Kidney epithelial cell (primary cell): ENCODE measurements at regions not wholly inside any gene's neighbourhood (a gene's known extent, or its start where the extent isn't known, plus 50 kb on each side); places are given as distances from the start of the nearest gene placed in this dataset.

Source experiments
- DNase-seq: peaks from one replicate; pipeline ENCODE4 v3.0.0-alpha.2; 2010; ENCODE audit warnings: low read depth
- H3K27me3 ChIP-seq: 2 replicates; pipeline ENCODE4 v1.6.0; 2011; ENCODE audit warnings: low read length; ENCODE audit not compliant: control insufficient read depth, insufficient read depth
- H3K36me3 ChIP-seq: 2 replicates; pipeline ENCODE4 v1.5.1; 2011; ENCODE audit warnings: low read length; ENCODE audit not compliant: control insufficient read depth, insufficient read depth
- H3K4me3 ChIP-seq: 2 replicates; pipeline ENCODE4 v1.5.1; 2011; ENCODE audit warnings: low read depth, mild to moderate bottlenecking, control low read depth, low read length
- TF ChIP-seq, protein P1 (sequence below): IDR thresholded peaks from 2 replicates; pipeline ENCODE4 v1.5.1; 2011; ENCODE audit warnings: mild to moderate bottlenecking, moderate library complexity, low read length, control low read depth, inconsistent platforms; ENCODE audit not compliant: insufficient read depth, poor library complexity, severe bottlenecking

DNA sequence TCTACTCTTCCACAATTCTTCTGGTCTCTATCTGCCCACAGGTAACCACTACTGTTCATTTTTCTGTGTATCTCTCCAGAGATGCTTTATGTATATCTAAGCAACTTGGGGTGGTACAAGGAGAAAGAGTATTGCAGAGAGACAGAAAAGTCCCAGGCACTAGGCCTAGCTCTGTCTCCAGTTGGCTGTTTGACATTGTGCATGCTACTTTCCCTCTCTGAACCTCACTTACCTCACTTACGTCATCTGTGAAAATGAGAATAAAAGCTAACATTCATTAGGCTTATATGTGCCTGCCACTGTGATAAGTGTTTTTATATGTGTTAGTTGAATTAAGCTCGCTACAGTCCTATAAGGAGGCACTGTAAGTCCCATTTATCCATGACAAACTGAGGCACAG is 76.7 kb upstream of the RNU6-1 start:
- TF ChIP-seq, protein P1, sequence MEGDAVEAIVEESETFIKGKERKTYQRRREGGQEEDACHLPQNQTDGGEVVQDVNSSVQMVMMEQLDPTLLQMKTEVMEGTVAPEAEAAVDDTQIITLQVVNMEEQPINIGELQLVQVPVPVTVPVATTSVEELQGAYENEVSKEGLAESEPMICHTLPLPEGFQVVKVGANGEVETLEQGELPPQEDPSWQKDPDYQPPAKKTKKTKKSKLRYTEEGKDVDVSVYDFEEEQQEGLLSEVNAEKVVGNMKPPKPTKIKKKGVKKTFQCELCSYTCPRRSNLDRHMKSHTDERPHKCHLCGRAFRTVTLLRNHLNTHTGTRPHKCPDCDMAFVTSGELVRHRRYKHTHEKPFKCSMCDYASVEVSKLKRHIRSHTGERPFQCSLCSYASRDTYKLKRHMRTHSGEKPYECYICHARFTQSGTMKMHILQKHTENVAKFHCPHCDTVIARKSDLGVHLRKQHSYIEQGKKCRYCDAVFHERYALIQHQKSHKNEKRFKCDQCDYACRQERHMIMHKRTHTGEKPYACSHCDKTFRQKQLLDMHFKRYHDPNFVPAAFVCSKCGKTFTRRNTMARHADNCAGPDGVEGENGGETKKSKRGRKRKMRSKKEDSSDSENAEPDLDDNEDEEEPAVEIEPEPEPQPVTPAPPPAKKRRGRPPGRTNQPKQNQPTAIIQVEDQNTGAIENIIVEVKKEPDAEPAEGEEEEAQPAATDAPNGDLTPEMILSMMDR: no peak
- no peak for DNase-seq
- no peaks in the 10 kb centered on the region for H3K36me3 ChIP-seq
- H3K27me3 ChIP-seq: no peaks in the 10 kb centered on the region
- H3K4me3 ChIP-seq: no peak overlapping the region

DNA sequence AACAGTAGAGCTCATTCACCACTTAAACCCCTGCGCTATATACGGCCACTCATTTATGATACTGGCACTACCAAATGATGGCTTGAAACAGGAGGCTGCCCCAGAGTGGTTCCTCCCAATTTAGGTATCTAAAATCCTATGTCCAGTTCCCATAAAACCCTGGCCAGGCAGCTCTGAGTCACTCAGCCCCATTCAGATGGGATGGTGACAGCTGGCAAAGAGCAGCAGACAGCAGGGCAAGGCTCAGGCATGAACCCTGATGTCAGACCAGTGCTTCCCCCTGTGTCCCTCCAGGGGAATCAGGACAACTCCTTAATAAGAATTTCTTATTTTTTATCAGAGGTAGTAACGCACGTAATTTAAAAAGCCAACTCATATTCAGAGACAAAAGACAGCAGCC is 77.2 kb upstream of the RNU6-1 start:
- TF ChIP-seq, protein P1: no peak
- no peak for DNase-seq
- no peaks in the 10 kb centered on the region for H3K27me3 ChIP-seq
- H3K4me3 ChIP-seq: no peak overlapping the region
- H3K36me3 ChIP-seq: no peaks in the 10 kb centered on the region

DNA sequence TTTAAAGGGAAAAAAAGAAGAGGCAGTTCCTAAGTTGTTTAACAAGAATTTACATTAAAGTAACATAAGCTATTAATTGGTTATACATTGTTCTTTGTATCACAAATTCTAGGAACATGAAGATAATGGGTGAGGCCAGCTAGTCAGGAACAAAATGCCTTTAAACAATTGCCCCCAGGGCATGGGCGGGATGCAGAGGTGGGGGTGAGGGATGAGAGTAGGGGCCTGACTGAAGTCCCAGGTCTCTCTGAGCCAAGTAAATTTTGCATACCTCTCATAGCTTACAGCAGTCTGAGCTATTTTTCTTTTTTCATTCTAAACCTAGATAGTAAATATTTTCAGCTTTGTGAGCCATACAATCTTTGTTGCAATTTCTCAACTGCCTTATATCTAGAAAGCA is 77.8 kb upstream of the RNU6-1 start:
- Histone ChIP-seq H3K27me3 (no peaks in the 10 kb centered on the region), H3K4me3 (no peak overlapping the region), H3K36me3 (no peaks in the 10 kb centered on the region)
- no peak for DNase-seq
- TF ChIP-seq, protein P1: no peak

DNA sequence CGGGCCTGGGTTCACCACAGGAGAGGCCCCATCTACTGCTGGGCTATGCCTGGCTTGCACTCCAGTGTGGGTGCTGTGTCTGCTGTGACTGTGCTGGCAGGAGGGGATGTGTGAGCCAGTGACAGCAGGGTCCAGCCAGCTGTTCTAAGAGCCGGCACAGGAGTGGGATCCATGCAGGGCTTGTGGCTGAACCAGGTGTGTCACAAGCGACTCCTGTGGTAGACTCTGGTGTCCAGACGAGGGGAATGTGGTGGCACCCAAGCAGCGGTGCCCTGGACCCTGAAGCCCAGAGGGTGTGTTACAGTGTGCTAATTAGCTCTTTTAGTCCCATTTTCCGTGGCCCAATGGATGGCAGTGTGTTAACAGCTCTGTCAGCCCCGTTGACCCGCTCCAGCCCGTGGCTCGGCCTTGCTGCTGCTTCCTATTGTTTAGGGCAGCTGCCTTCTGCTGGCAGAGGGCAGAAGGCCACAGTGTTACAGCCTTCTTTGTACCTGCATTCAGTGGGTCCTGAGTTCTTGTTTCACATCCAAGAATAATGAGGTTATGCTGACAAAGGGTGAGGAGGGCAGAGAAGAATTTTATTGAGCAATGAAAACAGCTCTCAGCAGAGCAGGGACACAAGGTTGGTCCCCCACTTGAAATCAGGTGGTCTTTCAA is 78.5 kb upstream of the RNU6-1 start:
- DNase-seq: no peak
- TF ChIP-seq, protein P1: no peak
- Histone ChIP-seq H3K27me3 (no peaks in the 10 kb centered on the region), H3K4me3 (no peak overlapping the region), H3K36me3 (no peaks in the 10 kb centered on the region)

DNA sequence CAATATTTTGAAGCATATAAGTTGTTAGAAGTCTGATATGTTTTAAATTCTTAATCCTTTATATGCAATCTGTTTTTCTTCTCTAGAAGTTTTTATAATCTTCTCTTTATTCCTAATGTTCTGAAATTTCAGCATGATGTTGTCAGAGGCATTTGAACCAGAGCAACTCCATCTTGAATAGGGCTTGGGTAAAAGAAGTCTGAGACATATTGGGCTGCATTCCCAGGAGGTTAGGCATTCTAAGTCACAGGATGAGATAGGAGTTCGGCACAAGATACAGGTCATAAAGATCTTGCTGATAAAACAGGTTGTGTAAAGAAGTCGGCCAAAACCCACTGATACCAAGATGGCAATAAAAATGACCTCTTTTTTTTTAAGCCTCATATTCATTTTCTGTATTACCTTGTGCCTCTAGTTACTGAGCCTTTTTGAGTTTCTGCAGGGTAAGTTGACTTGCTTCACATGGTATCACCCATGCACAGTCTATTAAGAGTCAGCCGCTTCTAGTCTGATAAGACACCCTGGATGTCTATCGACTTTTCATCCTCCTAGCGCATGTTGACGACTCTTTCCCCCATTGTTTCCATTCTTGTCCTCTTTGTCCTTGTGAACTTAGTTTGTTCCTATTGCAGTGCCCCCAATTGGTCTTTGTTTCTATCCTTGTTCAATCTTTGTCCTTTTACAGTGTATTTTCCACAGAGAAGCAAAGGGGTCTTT is 80.8 kb upstream of the RNU6-1 start:
- DNase-seq: no peak
- Histone ChIP-seq H3K27me3 (no peaks in the 10 kb centered on the region), H3K36me3 (no peaks in the 10 kb centered on the region), H3K4me3 (no peak overlapping the region)
- TF ChIP-seq, protein P1: no peak
